OCI-LY7 (cell line): ENCODE measurements at regions not wholly inside any gene's neighbourhood (a gene's known extent, or its start where the extent isn't known, plus 50 kb on each side); places are given as distances from the start of the nearest gene placed in this dataset.

ENCODE experiments used
- BruUV-seq: library from RNA; stranded (reverse); fragments of 400-500 nt; replicated peaks from 2 replicates; lab custom pipeline; 2021; lab: Mats Ljungman, UMichigan
- CTCF ChIA-PET: fragments of 300-600 bp; sonication (Branson Sonifier 250); formaldehyde crosslinking; loops from one replicate; lab custom pipeline; 2022; ENCODE audit warnings: antibody characterized with exemption; ENCODE audit not compliant: unreplicated experiment; lab: Charles Lee
- POLR2A ChIA-PET: fragments of 300-600 bp; sonication (Branson Sonifier 250); formaldehyde crosslinking; loops from one replicate; lab custom pipeline; 2022; ENCODE audit warnings: antibody characterized with exemption; lab: Charles Lee
- DNase-seq: peaks from one replicate; pipeline ENCODE4 v3.0.0-alpha.2; 2015; ENCODE audit warnings: low spot score
- H2AFZ ChIP-seq: fragments of 200-600 bp; sonication (generic), shearing (Covaris generic); 2 replicates; pipeline ENCODE4 v1.6.1; 2014; ENCODE audit warnings: mild to moderate bottlenecking, antibody characterized with exemption, low read length, moderate library complexity
- H3K27ac ChIP-seq: fragments of 200-600 bp; sonication (generic); 2 replicates; pipeline ENCODE4 v1.5.1; 2014; ENCODE audit warnings: mixed run types, low read depth, mild to moderate bottlenecking, moderate library complexity, low read length, inconsistent platforms; ENCODE audit not compliant: poor library complexity, severe bottlenecking
- H3K36me3 ChIP-seq: fragments of 200-600 bp; sonication (generic); 2 replicates; pipeline ENCODE4 v1.6.1; 2014; ENCODE audit warnings: mild to moderate bottlenecking, antibody characterized with exemption, low read length, moderate library complexity, mixed read lengths; ENCODE audit not compliant: insufficient read depth
- H3K4me1 ChIP-seq: fragments of 200-600 bp; sonication (generic); 2 replicates; pipeline ENCODE4 v1.5.1; 2014; ENCODE audit warnings: mild to moderate bottlenecking, low read length; ENCODE audit not compliant: insufficient read depth, poor library complexity, severe bottlenecking
- H3K4me2 ChIP-seq: fragments of 200-600 bp; sonication (generic); 2 replicates; pipeline ENCODE4 v1.6.1; 2014; ENCODE audit warnings: mild to moderate bottlenecking, low read length
- H3K4me3 ChIP-seq: fragments of 200-600 bp; sonication (generic); 2 replicates; pipeline ENCODE4 v1.5.1; 2014; ENCODE audit warnings: mild to moderate bottlenecking, low read depth, low read length; ENCODE audit not compliant: poor library complexity, severe bottlenecking
- H3K79me2 ChIP-seq: fragments of 200-600 bp; sonication (generic); 2 replicates; pipeline ENCODE4 v1.6.1; 2016; ENCODE audit warnings: low read depth, mild to moderate bottlenecking, low read length, moderate library complexity, mixed read lengths; ENCODE audit not compliant: insufficient read depth
- H3K9me2 ChIP-seq: fragments of 200-600 bp; sonication (generic); 2 replicates; pipeline ENCODE4 v1.6.1; 2016; ENCODE audit warnings: mild to moderate bottlenecking, low read length, mixed read lengths; ENCODE audit not compliant: insufficient read depth
- H3K9me3 ChIP-seq: fragments of 200-600 bp; sonication (generic); 2 replicates; pipeline ENCODE4 v1.6.1; 2014; ENCODE audit warnings: mild to moderate bottlenecking, mixed run types, low read length, mixed read lengths
- H4K20me1 ChIP-seq: fragments of 200-600 bp; sonication (generic); 2 replicates; pipeline ENCODE4 v1.6.1; 2014; ENCODE audit warnings: mild to moderate bottlenecking, antibody characterized with exemption, low read length, moderate library complexity, mixed read lengths; ENCODE audit not compliant: insufficient read depth
- CTCF ChIP-seq: fragments of 200-600 bp; sonication (generic); conservative IDR thresholded peaks from 2 replicates; pipeline ENCODE4 v1.5.1; 2014; ENCODE audit warnings: mild to moderate bottlenecking, antibody characterized with exemption, low read length, moderate library complexity, mixed read lengths
- EZH2phosphoT487 ChIP-seq: fragments of 200-600 bp; sonication (generic); IDR thresholded peaks from 2 replicates; pipeline ENCODE4 v1.6.1; 2018; ENCODE audit warnings: low read depth, borderline replicate concordance, mild to moderate bottlenecking, mixed run types, antibody characterized with exemption, low read length, moderate library complexity, mixed read lengths
- intact Hi-C: fragments of 100-400 bp; cut with micrococcal nuclease; formaldehyde crosslinking; loops from one replicate; pipeline ENCODE4 v1.10.0; 2022; ENCODE audit not compliant: unreplicated experiment

- ChIA-PET POLR2A (interaction anchor here (0.6 kb wide), 1 partner anchor 269 kb away, joined by 3 read pairs; no protein-coding TSS in a partner anchor), CTCF (no interaction called here)
- H3K36me3 ChIP-seq, result no peaks in the 10 kb centered on the region
- no peak overlapping the region for H3K4me2 ChIP-seq
- H3K9me3 ChIP-seq, result no peaks in the 10 kb centered on the region
- H4K20me1 ChIP-seq, result no peaks in the 10 kb centered on the region
- no peak overlapping the region for H2AFZ ChIP-seq
- no peak for TF ChIP-seq EZH2phosphoT487
- no peak for TF ChIP-seq CTCF
- H3K9me2 ChIP-seq, result no peaks in the 10 kb centered on the region
- DNase-seq, result no peak
- H3K27ac ChIP-seq, result no peak overlapping the region
- intact Hi-C loops, result no loop called here
- no peaks in the 10 kb centered on the region for H3K4me1 ChIP-seq
- no peaks in the 10 kb centered on the region for H3K79me2 ChIP-seq
- BruUV-seq, result no TSS peak
- no peak overlapping the region for H3K4me3 ChIP-seq
Measured at GRCh38 chrX:6307156-6307555, 78.5 kb upstream of the NLGN4X start.

- ChIA-PET POLR2A (interaction anchor here (0.6 kb wide), 2 partner anchors 432 to 716 kb away, joined by 3 read pairs; no protein-coding TSS in a partner anchor), CTCF (no interaction called here)
- TF ChIP-seq CTCF (no peak), EZH2phosphoT487 (no peak)
- BruUV-seq, result no TSS peak
- no peaks in the 10 kb centered on the region for H4K20me1 ChIP-seq
- no peak for DNase-seq
- H3K27ac ChIP-seq, result no peak overlapping the region
- no peak overlapping the region for H3K4me2 ChIP-seq
- H3K36me3 ChIP-seq, result no peaks in the 10 kb centered on the region
- H3K79me2 ChIP-seq, result no peaks in the 10 kb centered on the region
- H3K9me2 ChIP-seq, result no peaks in the 10 kb centered on the region
- no peaks in the 10 kb centered on the region for H3K4me1 ChIP-seq
- intact Hi-C loops, result no loop called here
- no peak overlapping the region for H3K4me3 ChIP-seq
- no peak overlapping the region for H2AFZ ChIP-seq
- H3K9me3 ChIP-seq, result no peaks in the 10 kb centered on the region
Measured at GRCh38 chrX:6299724-6300123, 71.1 kb upstream of the NLGN4X start.

- no peaks in the 10 kb centered on the region for H3K9me3 ChIP-seq
- H3K4me1 ChIP-seq, result no peaks in the 10 kb centered on the region
- no peaks in the 10 kb centered on the region for H3K36me3 ChIP-seq
- ChIA-PET CTCF (no interaction called here), POLR2A (no interaction called here)
- no TSS peak for BruUV-seq
- H3K4me2 ChIP-seq, result no peak overlapping the region
- H3K9me2 ChIP-seq, result no peaks in the 10 kb centered on the region
- H2AFZ ChIP-seq, result no peak overlapping the region
- no peak overlapping the region for H3K4me3 ChIP-seq
- no peaks in the 10 kb centered on the region for H4K20me1 ChIP-seq
- H3K27ac ChIP-seq, result no peak overlapping the region
- no peaks in the 10 kb centered on the region for H3K79me2 ChIP-seq
- intact Hi-C loops, result no loop called here
- no peak for DNase-seq
- TF ChIP-seq EZH2phosphoT487 (no peak), CTCF (no peak)
Measured at GRCh38 chrX:6293716-6294115, 65.0 kb upstream of the NLGN4X start.
